Neural cell (in vitro differentiated cells): ENCODE measurements at regions not wholly inside any gene's neighbourhood (a gene's known extent, or its start where the extent isn't known, plus 50 kb on each side); places are given as distances from the start of the nearest gene placed in this dataset.

Experiments used
- H2AFZ ChIP-seq: fragments of 200-600, 300-800 bp; sonication (generic), shearing (Covaris generic); 2 replicates; pipeline ENCODE4 v1.6.0; 2014; ENCODE audit warnings: low read depth, mild to moderate bottlenecking, antibody characterized with exemption, low read length, moderate library complexity
- H3F3A ChIP-seq: fragments of 200-600 bp; shearing (Covaris generic); 2 replicates; pipeline ENCODE4 v1.6.1; 2016; ENCODE audit warnings: mild to moderate bottlenecking, moderate library complexity, mixed read lengths, antibody characterized with exemption, low read length; ENCODE audit not compliant: insufficient read depth, poor library complexity, severe bottlenecking
- H3K27ac ChIP-seq: fragments of 200-600, 300-800 bp; sonication (generic), shearing (Covaris generic); 2 replicates; pipeline ENCODE4 v1.5.1; 2014; ENCODE audit warnings: mild to moderate bottlenecking, low read length, moderate library complexity
- H3K27me3 ChIP-seq: fragments of 300-800, 200-600 bp; sonication (generic), shearing (Covaris generic); 2 replicates; pipeline ENCODE4 v1.6.0; 2014; ENCODE audit warnings: mild to moderate bottlenecking, low read depth, low read length, moderate library complexity; ENCODE audit not compliant: insufficient read depth
- H3K36me3 ChIP-seq: fragments of 300-800, 200-600 bp; sonication (generic), shearing (Covaris generic); 2 replicates; pipeline ENCODE4 v1.5.1; 2014; ENCODE audit warnings: mild to moderate bottlenecking, antibody characterized with exemption, low read length, moderate library complexity; ENCODE audit not compliant: insufficient read depth
- H3K4me2 ChIP-seq: fragments of 300-800, 200-600 bp; sonication (generic), shearing (Covaris generic); 2 replicates; pipeline ENCODE4 v1.6.0; 2014; ENCODE audit warnings: mild to moderate bottlenecking, low read length
- H3K4me3 ChIP-seq: fragments of 300-800, 200-600 bp; sonication (generic), shearing (Covaris generic); 2 replicates; pipeline ENCODE4 v1.5.1; 2014; ENCODE audit warnings: mild to moderate bottlenecking, low read length, moderate library complexity
- H3K79me2 ChIP-seq: fragments of 200-600 bp; shearing (Covaris generic); replicated peaks from 2 replicates; pipeline ENCODE4 v1.6.0; 2014; ENCODE audit warnings: mild to moderate bottlenecking, low read length, moderate library complexity; ENCODE audit not compliant: insufficient read depth
- H3K9ac ChIP-seq: fragments of 300-800, 200-600 bp; sonication (generic), shearing (Covaris generic); 2 replicates; pipeline ENCODE4 v1.6.1; 2016; ENCODE audit warnings: mild to moderate bottlenecking, low read length, mixed read lengths
- H3K9me2 ChIP-seq: fragments of 200-600 bp; shearing (Covaris generic); 2 replicates; pipeline ENCODE4 v1.6.1; 2016; ENCODE audit warnings: mild to moderate bottlenecking, low read length, mixed read lengths; ENCODE audit not compliant: insufficient read depth
- H3K9me3 ChIP-seq: fragments of 200-600, 300-800 bp; sonication (generic), shearing (Covaris generic); 2 replicates; pipeline ENCODE4 v1.6.1; 2016; ENCODE audit warnings: mild to moderate bottlenecking, mixed run types, low read length, moderate library complexity, mixed read lengths
- H4K20me1 ChIP-seq: fragments of 200-600 bp; shearing (Covaris generic); 2 replicates; pipeline ENCODE4 v1.6.1; 2016; ENCODE audit warnings: mild to moderate bottlenecking, mixed run types; ENCODE audit not compliant: insufficient read depth
- EP300 ChIP-seq: fragments of 450-650 bp; conservative IDR thresholded peaks from 2 replicates; pipeline ENCODE4 v1.6.1; 2014; ENCODE audit warnings: antibody characterized with exemption, mild to moderate bottlenecking, moderate library complexity; ENCODE audit not compliant: poor library complexity, severe bottlenecking
- EZH2 ChIP-seq: fragments of 200-600, 300-800 bp; shearing (Covaris generic), sonication (generic); IDR thresholded peaks from 2 replicates; pipeline ENCODE4 v1.6.1; 2014; ENCODE audit warnings: antibody characterized with exemption, low read length, borderline replicate concordance, mild to moderate bottlenecking; ENCODE audit not compliant: insufficient read depth, poor library complexity, severe bottlenecking
- MXI1 ChIP-seq: fragments of 450-650 bp; conservative IDR thresholded peaks from 2 replicates; pipeline ENCODE4 v1.6.1; 2014; ENCODE audit warnings: antibody characterized with exemption, mild to moderate bottlenecking; ENCODE audit not compliant: poor library complexity, severe bottlenecking
- POLR2AphosphoS5 ChIP-seq: IDR thresholded peaks from 2 replicates; pipeline ENCODE4 v1.6.1; 2012
- RAD21 ChIP-seq: fragments of 450-650 bp; conservative IDR thresholded peaks from 2 replicates; pipeline ENCODE4 v1.6.1; 2014; ENCODE audit warnings: antibody characterized with exemption, mild to moderate bottlenecking, moderate library complexity
- SMC3 ChIP-seq: fragments of 450-650 bp; conservative IDR thresholded peaks from 2 replicates; pipeline ENCODE4 v1.6.1; 2014; ENCODE audit warnings: antibody characterized with exemption, mild to moderate bottlenecking, moderate library complexity; ENCODE audit not compliant: poor library complexity
- TAF1 ChIP-seq: IDR thresholded peaks from 2 replicates; pipeline ENCODE4 v1.6.1; 2012; ENCODE audit warnings: low read depth
- TF ChIP-seq, protein P1 (sequence below): IDR thresholded peaks from 2 replicates; pipeline ENCODE4 v1.6.1; 2012; ENCODE audit warnings: borderline replicate concordance
- TF ChIP-seq, protein P2 (sequence below): fragments of 450-650 bp; IDR thresholded peaks from 2 replicates; pipeline ENCODE4 v1.5.1; 2014; ENCODE audit warnings: antibody characterized with exemption, mild to moderate bottlenecking, moderate library complexity; ENCODE audit not compliant: poor library complexity, severe bottlenecking

GRCh38 chr3:150148227-150148626 is 177.5 kb upstream of the PFN2 start:
- Histone ChIP-seq H3K9ac (no peak overlapping the region), H3K4me2 (no peak overlapping the region)

DNA sequence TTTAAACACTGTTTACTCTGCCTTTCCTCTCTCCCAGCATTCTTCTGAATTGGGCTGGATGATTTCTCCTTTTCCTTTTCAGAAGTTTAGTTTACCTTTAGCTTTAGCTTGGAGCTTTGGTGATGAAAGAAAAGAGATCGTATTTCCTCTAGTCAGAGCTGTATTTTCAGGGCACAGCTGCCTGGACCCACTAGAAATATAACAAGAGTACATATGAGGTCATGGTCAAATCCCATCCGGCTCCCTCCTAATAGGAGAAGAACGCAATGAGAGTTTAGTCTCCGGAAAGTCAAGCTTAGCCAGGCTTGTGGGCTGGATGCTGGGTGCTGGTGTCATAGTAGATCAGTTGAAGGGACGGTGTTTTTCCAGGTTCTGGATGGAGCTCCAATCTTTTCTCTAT is 177.1 kb upstream of the PFN2 start:
- no peaks in the 10 kb centered on the region for H4K20me1 ChIP-seq
- H2AFZ ChIP-seq, result no peak overlapping the region
- H3K36me3 ChIP-seq, result no peaks in the 10 kb centered on the region
- no peaks in the 10 kb centered on the region for H3K9me3 ChIP-seq
- no peaks in the 10 kb centered on the region for H3K9me2 ChIP-seq
- H3K27me3 ChIP-seq, result no peaks in the 10 kb centered on the region
- H3K9ac ChIP-seq, result no peak overlapping the region
- no peak overlapping the region for H3K27ac ChIP-seq
- no peaks in the 10 kb centered on the region for H3K79me2 ChIP-seq
- H3K4me2 ChIP-seq, result no peak overlapping the region
- no peak for TF ChIP-seq POLR2AphosphoS5
- TF ChIP-seq EZH2, result no peak
- TF ChIP-seq, protein P1, sequence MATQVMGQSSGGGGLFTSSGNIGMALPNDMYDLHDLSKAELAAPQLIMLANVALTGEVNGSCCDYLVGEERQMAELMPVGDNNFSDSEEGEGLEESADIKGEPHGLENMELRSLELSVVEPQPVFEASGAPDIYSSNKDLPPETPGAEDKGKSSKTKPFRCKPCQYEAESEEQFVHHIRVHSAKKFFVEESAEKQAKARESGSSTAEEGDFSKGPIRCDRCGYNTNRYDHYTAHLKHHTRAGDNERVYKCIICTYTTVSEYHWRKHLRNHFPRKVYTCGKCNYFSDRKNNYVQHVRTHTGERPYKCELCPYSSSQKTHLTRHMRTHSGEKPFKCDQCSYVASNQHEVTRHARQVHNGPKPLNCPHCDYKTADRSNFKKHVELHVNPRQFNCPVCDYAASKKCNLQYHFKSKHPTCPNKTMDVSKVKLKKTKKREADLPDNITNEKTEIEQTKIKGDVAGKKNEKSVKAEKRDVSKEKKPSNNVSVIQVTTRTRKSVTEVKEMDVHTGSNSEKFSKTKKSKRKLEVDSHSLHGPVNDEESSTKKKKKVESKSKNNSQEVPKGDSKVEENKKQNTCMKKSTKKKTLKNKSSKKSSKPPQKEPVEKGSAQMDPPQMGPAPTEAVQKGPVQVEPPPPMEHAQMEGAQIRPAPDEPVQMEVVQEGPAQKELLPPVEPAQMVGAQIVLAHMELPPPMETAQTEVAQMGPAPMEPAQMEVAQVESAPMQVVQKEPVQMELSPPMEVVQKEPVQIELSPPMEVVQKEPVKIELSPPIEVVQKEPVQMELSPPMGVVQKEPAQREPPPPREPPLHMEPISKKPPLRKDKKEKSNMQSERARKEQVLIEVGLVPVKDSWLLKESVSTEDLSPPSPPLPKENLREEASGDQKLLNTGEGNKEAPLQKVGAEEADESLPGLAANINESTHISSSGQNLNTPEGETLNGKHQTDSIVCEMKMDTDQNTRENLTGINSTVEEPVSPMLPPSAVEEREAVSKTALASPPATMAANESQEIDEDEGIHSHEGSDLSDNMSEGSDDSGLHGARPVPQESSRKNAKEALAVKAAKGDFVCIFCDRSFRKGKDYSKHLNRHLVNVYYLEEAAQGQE, result no peak
- TF ChIP-seq EP300, result no peak
- no peak for TF ChIP-seq RAD21
- TF ChIP-seq SMC3, result no peak
- no peak for TF ChIP-seq MXI1
- TF ChIP-seq, protein P2, sequence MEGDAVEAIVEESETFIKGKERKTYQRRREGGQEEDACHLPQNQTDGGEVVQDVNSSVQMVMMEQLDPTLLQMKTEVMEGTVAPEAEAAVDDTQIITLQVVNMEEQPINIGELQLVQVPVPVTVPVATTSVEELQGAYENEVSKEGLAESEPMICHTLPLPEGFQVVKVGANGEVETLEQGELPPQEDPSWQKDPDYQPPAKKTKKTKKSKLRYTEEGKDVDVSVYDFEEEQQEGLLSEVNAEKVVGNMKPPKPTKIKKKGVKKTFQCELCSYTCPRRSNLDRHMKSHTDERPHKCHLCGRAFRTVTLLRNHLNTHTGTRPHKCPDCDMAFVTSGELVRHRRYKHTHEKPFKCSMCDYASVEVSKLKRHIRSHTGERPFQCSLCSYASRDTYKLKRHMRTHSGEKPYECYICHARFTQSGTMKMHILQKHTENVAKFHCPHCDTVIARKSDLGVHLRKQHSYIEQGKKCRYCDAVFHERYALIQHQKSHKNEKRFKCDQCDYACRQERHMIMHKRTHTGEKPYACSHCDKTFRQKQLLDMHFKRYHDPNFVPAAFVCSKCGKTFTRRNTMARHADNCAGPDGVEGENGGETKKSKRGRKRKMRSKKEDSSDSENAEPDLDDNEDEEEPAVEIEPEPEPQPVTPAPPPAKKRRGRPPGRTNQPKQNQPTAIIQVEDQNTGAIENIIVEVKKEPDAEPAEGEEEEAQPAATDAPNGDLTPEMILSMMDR, result no peak
- TF ChIP-seq TAF1, result no peak
- H3K4me3 ChIP-seq, result no peak overlapping the region
- no peaks in the 10 kb centered on the region for H3F3A ChIP-seq

More at GRCh38 chr3:150148227-150148626, 177.5 kb upstream of the PFN2 start:
- TF ChIP-seq TAF1 (no peak), POLR2AphosphoS5 (no peak), RAD21 (no peak), EZH2 (no peak), SMC3 (no peak), EP300 (no peak), MXI1 (no peak)
- TF ChIP-seq, protein P2, result no peak
- TF ChIP-seq, protein P1, result no peak
- H3K4me3 ChIP-seq, result no peak overlapping the region
- no peak overlapping the region for H3K27ac ChIP-seq
- H3K9me3 ChIP-seq, result no peaks in the 10 kb centered on the region
- H3K9me2 ChIP-seq, result no peaks in the 10 kb centered on the region
- no peak overlapping the region for H2AFZ ChIP-seq
- H3K27me3 ChIP-seq, result no peaks in the 10 kb centered on the region
- H3K79me2 ChIP-seq, result no peaks in the 10 kb centered on the region
- H4K20me1 ChIP-seq, result no peaks in the 10 kb centered on the region
- H3K36me3 ChIP-seq, result no peaks in the 10 kb centered on the region
- H3F3A ChIP-seq, result no peaks in the 10 kb centered on the region
